Neural cell (in vitro differentiated cells): ENCODE measurements at regions not wholly inside any gene's neighbourhood (a gene's known extent, or its start where the extent isn't known, plus 50 kb on each side); places are given as distances from the start of the nearest gene placed in this dataset.

ENCODE experiments used
- H2AFZ ChIP-seq: fragments of 200-600, 300-800 bp; sonication (generic), shearing (Covaris generic); 2 replicates; pipeline ENCODE4 v1.6.0; 2014; ENCODE audit warnings: low read depth, mild to moderate bottlenecking, antibody characterized with exemption, low read length, moderate library complexity
- H3F3A ChIP-seq: fragments of 200-600 bp; shearing (Covaris generic); 2 replicates; pipeline ENCODE4 v1.6.1; 2016; ENCODE audit warnings: mild to moderate bottlenecking, moderate library complexity, mixed read lengths, antibody characterized with exemption, low read length; ENCODE audit not compliant: insufficient read depth, poor library complexity, severe bottlenecking
- H3K27ac ChIP-seq: fragments of 200-600, 300-800 bp; sonication (generic), shearing (Covaris generic); 2 replicates; pipeline ENCODE4 v1.5.1; 2014; ENCODE audit warnings: mild to moderate bottlenecking, low read length, moderate library complexity
- H3K27me3 ChIP-seq: fragments of 300-800, 200-600 bp; sonication (generic), shearing (Covaris generic); 2 replicates; pipeline ENCODE4 v1.6.0; 2014; ENCODE audit warnings: mild to moderate bottlenecking, low read depth, low read length, moderate library complexity; ENCODE audit not compliant: insufficient read depth
- H3K36me3 ChIP-seq: fragments of 300-800, 200-600 bp; sonication (generic), shearing (Covaris generic); 2 replicates; pipeline ENCODE4 v1.5.1; 2014; ENCODE audit warnings: mild to moderate bottlenecking, antibody characterized with exemption, low read length, moderate library complexity; ENCODE audit not compliant: insufficient read depth
- H3K4me2 ChIP-seq: fragments of 300-800, 200-600 bp; sonication (generic), shearing (Covaris generic); 2 replicates; pipeline ENCODE4 v1.6.0; 2014; ENCODE audit warnings: mild to moderate bottlenecking, low read length
- H3K4me3 ChIP-seq: fragments of 300-800, 200-600 bp; sonication (generic), shearing (Covaris generic); 2 replicates; pipeline ENCODE4 v1.5.1; 2014; ENCODE audit warnings: mild to moderate bottlenecking, low read length, moderate library complexity
- H3K79me2 ChIP-seq: fragments of 200-600 bp; shearing (Covaris generic); replicated peaks from 2 replicates; pipeline ENCODE4 v1.6.0; 2014; ENCODE audit warnings: mild to moderate bottlenecking, low read length, moderate library complexity; ENCODE audit not compliant: insufficient read depth
- H3K9ac ChIP-seq: fragments of 300-800, 200-600 bp; sonication (generic), shearing (Covaris generic); 2 replicates; pipeline ENCODE4 v1.6.1; 2016; ENCODE audit warnings: mild to moderate bottlenecking, low read length, mixed read lengths
- H3K9me2 ChIP-seq: fragments of 200-600 bp; shearing (Covaris generic); 2 replicates; pipeline ENCODE4 v1.6.1; 2016; ENCODE audit warnings: mild to moderate bottlenecking, low read length, mixed read lengths; ENCODE audit not compliant: insufficient read depth
- H3K9me3 ChIP-seq: fragments of 200-600, 300-800 bp; sonication (generic), shearing (Covaris generic); 2 replicates; pipeline ENCODE4 v1.6.1; 2016; ENCODE audit warnings: mild to moderate bottlenecking, mixed run types, low read length, moderate library complexity, mixed read lengths
- H4K20me1 ChIP-seq: fragments of 200-600 bp; shearing (Covaris generic); 2 replicates; pipeline ENCODE4 v1.6.1; 2016; ENCODE audit warnings: mild to moderate bottlenecking, mixed run types; ENCODE audit not compliant: insufficient read depth
- EP300 ChIP-seq: fragments of 450-650 bp; conservative IDR thresholded peaks from 2 replicates; pipeline ENCODE4 v1.6.1; 2014; ENCODE audit warnings: antibody characterized with exemption, mild to moderate bottlenecking, moderate library complexity; ENCODE audit not compliant: poor library complexity, severe bottlenecking
- EZH2 ChIP-seq: fragments of 200-600, 300-800 bp; shearing (Covaris generic), sonication (generic); IDR thresholded peaks from 2 replicates; pipeline ENCODE4 v1.6.1; 2014; ENCODE audit warnings: antibody characterized with exemption, low read length, borderline replicate concordance, mild to moderate bottlenecking; ENCODE audit not compliant: insufficient read depth, poor library complexity, severe bottlenecking
- MXI1 ChIP-seq: fragments of 450-650 bp; conservative IDR thresholded peaks from 2 replicates; pipeline ENCODE4 v1.6.1; 2014; ENCODE audit warnings: antibody characterized with exemption, mild to moderate bottlenecking; ENCODE audit not compliant: poor library complexity, severe bottlenecking
- POLR2AphosphoS5 ChIP-seq: IDR thresholded peaks from 2 replicates; pipeline ENCODE4 v1.6.1; 2012
- RAD21 ChIP-seq: fragments of 450-650 bp; conservative IDR thresholded peaks from 2 replicates; pipeline ENCODE4 v1.6.1; 2014; ENCODE audit warnings: antibody characterized with exemption, mild to moderate bottlenecking, moderate library complexity
- REST ChIP-seq: IDR thresholded peaks from 2 replicates; pipeline ENCODE4 v1.6.1; 2012; ENCODE audit warnings: borderline replicate concordance
- SMC3 ChIP-seq: fragments of 450-650 bp; conservative IDR thresholded peaks from 2 replicates; pipeline ENCODE4 v1.6.1; 2014; ENCODE audit warnings: antibody characterized with exemption, mild to moderate bottlenecking, moderate library complexity; ENCODE audit not compliant: poor library complexity
- TAF1 ChIP-seq: IDR thresholded peaks from 2 replicates; pipeline ENCODE4 v1.6.1; 2012; ENCODE audit warnings: low read depth
- TF ChIP-seq, protein P1 (sequence below): fragments of 450-650 bp; IDR thresholded peaks from 2 replicates; pipeline ENCODE4 v1.5.1; 2014; ENCODE audit warnings: antibody characterized with exemption, mild to moderate bottlenecking, moderate library complexity; ENCODE audit not compliant: poor library complexity, severe bottlenecking

GRCh38 chr16:5789033-5789432 is 691.4 kb upstream of the EEF2KMT start:
- Histone ChIP-seq H3K9me3 (no peaks in the 10 kb centered on the region), H4K20me1 (no peaks in the 10 kb centered on the region), H3K4me2 (no peak overlapping the region), H3K27me3 (no peaks in the 10 kb centered on the region), H3K79me2 (no peaks in the 10 kb centered on the region), H3K4me3 (no peak overlapping the region), H3K27ac (no peak overlapping the region), H3K36me3 (no peaks in the 10 kb centered on the region), H3F3A (no peaks in the 10 kb centered on the region), H3K9me2 (no peaks in the 10 kb centered on the region), H3K9ac (no peak overlapping the region), H2AFZ (no peak overlapping the region)
- TF ChIP-seq EP300 (no peak), EZH2 (no peak), REST (no peak), TAF1 (no peak), SMC3 (no peak), POLR2AphosphoS5 (no peak), MXI1 (no peak), RAD21 (no peak)
- TF ChIP-seq, protein P1, sequence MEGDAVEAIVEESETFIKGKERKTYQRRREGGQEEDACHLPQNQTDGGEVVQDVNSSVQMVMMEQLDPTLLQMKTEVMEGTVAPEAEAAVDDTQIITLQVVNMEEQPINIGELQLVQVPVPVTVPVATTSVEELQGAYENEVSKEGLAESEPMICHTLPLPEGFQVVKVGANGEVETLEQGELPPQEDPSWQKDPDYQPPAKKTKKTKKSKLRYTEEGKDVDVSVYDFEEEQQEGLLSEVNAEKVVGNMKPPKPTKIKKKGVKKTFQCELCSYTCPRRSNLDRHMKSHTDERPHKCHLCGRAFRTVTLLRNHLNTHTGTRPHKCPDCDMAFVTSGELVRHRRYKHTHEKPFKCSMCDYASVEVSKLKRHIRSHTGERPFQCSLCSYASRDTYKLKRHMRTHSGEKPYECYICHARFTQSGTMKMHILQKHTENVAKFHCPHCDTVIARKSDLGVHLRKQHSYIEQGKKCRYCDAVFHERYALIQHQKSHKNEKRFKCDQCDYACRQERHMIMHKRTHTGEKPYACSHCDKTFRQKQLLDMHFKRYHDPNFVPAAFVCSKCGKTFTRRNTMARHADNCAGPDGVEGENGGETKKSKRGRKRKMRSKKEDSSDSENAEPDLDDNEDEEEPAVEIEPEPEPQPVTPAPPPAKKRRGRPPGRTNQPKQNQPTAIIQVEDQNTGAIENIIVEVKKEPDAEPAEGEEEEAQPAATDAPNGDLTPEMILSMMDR: no peak

GRCh38 chr16:5781436-5781835 is 683.8 kb upstream of the EEF2KMT start:
- H3K36me3 ChIP-seq: no peaks in the 10 kb centered on the region
- no peaks in the 10 kb centered on the region for H3K27me3 ChIP-seq
- H4K20me1 ChIP-seq: no peaks in the 10 kb centered on the region
- H3K4me3 ChIP-seq: no peak overlapping the region
- no peaks in the 10 kb centered on the region for H3K9me2 ChIP-seq
- H3K9me3 ChIP-seq: no peaks in the 10 kb centered on the region
- no peaks in the 10 kb centered on the region for H3F3A ChIP-seq
- no peak overlapping the region for H3K4me2 ChIP-seq
- no peak overlapping the region for H3K27ac ChIP-seq
- no peak overlapping the region for H2AFZ ChIP-seq
- TF ChIP-seq SMC3 (no peak), TAF1 (no peak), REST (no peak), EP300 (no peak), RAD21 (no peak), POLR2AphosphoS5 (no peak), EZH2 (no peak), MXI1 (no peak)
- TF ChIP-seq, protein P1: no peak
- no peaks in the 10 kb centered on the region for H3K79me2 ChIP-seq
- no peak overlapping the region for H3K9ac ChIP-seq
